Neural crest cell (in vitro differentiated cells): ENCODE measurements at regions not wholly inside any gene's neighbourhood (a gene's known extent, or its start where the extent isn't known, plus 50 kb on each side); places are given as distances from the start of the nearest gene placed in this dataset.
A peak's percentile ranks its signal among the peaks of the same experiment; 100 is the strongest.

Experiments used
- DNase-seq: peaks from one replicate; pipeline ENCODE4 v3.0.0; 2021; ENCODE audit warnings: low read depth, mixed read lengths, low spot score
- H3K27ac Mint-ChIP-seq: one replicate; pipeline ENCODE4 v1.8.0; 2021; ENCODE audit warnings: mild to moderate bottlenecking, mixed read lengths; ENCODE audit not compliant: unreplicated experiment
- H3K27me3 Mint-ChIP-seq: 2 replicates; pipeline ENCODE4 v1.8.0; 2021; ENCODE audit warnings: low read depth, mild to moderate bottlenecking, mixed read lengths
- H3K36me3 Mint-ChIP-seq: 2 replicates; pipeline ENCODE4 v1.8.0; 2021; ENCODE audit warnings: low read depth, mild to moderate bottlenecking, mixed read lengths
- H3K4me1 Mint-ChIP-seq: 2 replicates; pipeline ENCODE4 v1.8.0; 2021; ENCODE audit warnings: mixed read lengths
- H3K4me3 Mint-ChIP-seq: one replicate; pipeline ENCODE4 v1.8.0; 2021; ENCODE audit warnings: mild to moderate bottlenecking, mixed read lengths
- H3K9me3 Mint-ChIP-seq: 2 replicates; pipeline ENCODE4 v1.8.0; 2021; ENCODE audit warnings: mixed read lengths
- TF ChIP-seq, protein P1 (sequence below): fragments of 200-600 bp; sonication (generic); conservative IDR thresholded peaks from 2 replicates; pipeline ENCODE4 v1.5.0; 2021; ENCODE audit warnings: antibody characterized with exemption, mild to moderate bottlenecking

DNA sequence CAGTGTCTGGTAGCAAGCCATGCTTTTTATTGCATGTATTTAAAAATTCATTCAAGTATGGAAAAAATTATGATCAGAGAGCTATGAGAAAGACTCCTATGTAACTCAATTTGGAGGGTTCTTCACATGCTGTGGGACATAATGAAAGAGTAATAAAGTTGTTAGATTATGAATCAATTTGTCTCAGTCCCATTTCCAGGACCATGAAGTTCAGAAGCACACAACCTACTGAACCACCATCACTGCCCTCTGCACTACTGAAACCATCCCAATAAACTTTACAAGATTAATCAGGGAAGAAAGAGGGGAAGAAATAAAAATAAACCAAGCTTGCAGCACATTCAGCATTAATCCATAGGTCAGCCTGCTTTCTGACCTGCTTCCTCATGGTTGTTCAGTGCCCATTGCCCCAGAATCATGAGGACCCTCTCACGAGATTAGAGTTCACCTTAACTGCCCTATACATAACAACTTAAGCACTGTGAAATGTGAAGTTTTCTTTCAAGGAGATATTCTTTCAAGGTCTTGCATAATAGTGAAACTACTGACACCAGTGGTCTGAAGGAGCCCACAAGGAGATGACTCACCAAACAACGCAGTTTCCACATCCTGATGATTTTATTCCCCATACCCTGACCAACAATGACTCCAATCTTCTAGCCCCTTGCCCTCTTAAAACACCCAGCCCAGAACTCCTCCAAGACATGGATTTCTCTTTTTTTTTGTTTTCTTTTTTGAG, 171.5 kb upstream of the ADCY1 start:
- Mint-ChIP-seq H3K27me3 (peaks cover 25% of the 10 kb centered on the region), H3K9me3 (peaks cover 7% of the 10 kb centered on the region), H3K4me3 (no peak overlapping the region), H3K36me3 (no peaks in the 10 kb centered on the region), H3K4me1 (no peaks in the 10 kb centered on the region), H3K27ac (no peak overlapping the region)
- TF ChIP-seq, protein P1, sequence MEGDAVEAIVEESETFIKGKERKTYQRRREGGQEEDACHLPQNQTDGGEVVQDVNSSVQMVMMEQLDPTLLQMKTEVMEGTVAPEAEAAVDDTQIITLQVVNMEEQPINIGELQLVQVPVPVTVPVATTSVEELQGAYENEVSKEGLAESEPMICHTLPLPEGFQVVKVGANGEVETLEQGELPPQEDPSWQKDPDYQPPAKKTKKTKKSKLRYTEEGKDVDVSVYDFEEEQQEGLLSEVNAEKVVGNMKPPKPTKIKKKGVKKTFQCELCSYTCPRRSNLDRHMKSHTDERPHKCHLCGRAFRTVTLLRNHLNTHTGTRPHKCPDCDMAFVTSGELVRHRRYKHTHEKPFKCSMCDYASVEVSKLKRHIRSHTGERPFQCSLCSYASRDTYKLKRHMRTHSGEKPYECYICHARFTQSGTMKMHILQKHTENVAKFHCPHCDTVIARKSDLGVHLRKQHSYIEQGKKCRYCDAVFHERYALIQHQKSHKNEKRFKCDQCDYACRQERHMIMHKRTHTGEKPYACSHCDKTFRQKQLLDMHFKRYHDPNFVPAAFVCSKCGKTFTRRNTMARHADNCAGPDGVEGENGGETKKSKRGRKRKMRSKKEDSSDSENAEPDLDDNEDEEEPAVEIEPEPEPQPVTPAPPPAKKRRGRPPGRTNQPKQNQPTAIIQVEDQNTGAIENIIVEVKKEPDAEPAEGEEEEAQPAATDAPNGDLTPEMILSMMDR, result no peak
- no peak for DNase-seq

DNA sequence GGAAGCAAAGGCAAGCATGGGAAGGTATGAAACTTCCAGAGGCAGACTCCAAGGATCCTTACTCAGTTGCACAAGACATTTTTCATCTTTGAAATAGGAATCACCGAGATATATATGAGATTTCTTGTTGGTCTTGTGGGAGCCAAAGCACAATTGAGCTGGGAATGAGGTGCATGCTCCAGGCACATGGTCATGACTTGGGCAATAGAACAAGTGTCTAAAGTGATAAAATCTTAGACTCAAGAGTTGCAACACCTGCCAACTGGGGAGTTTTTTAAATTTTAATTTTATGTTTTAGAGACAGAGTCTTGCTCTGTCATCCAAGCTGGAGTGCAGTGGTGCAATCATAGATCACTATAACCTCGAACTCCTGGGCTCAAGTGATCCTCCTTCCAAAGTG, 169.5 kb upstream of the ADCY1 start:
- H3K4me1 Mint-ChIP-seq, result no peaks in the 10 kb centered on the region
- no peak overlapping the region for H3K27ac Mint-ChIP-seq
- no peak for DNase-seq
- H3K36me3 Mint-ChIP-seq, result no peaks in the 10 kb centered on the region
- H3K4me3 Mint-ChIP-seq, result no peak overlapping the region
- H3K9me3 Mint-ChIP-seq, result peaks cover 7% of the 10 kb centered on the region
- peaks cover 22% of the 10 kb centered on the region for H3K27me3 Mint-ChIP-seq
- TF ChIP-seq, protein P1, result no peak

DNA sequence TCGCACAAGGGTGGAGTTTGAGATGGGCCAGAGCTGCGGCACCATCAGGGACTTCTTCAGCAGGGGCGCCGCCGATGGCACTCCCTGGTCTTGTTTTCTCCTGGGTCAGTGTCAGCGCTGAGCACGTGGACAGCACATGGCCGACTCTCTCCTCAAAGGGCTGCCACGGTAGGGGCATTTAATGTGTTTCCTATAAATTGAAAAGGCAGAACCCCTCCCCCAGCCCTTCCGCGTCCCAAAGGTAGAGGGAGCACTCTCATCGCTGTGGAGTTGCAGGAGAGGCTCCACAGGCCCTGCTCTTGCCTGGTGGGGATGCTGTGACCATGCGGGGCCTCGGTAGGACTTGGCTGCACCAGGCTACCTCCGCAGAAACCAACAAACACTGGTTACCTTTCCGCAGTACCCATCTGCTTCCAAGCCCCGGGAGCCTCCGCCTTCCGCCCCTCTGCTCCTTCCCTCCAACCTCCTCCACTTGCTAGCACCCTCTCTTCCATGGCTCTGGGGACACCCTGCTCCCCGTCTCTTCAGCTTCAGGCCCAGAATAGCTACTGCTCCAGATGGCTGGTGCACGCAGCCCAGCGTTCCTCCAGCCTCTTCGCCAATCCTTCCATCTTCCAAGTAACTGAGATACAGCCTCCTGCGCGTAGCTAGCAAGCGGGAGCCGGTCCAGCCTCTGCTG, 166.3 kb upstream of the ADCY1 start:
- H3K27me3 Mint-ChIP-seq, result peaks cover 17% of the 10 kb centered on the region
- no peak overlapping the region for H3K4me3 Mint-ChIP-seq
- H3K4me1 Mint-ChIP-seq, result no peaks in the 10 kb centered on the region
- peaks cover 13% of the 10 kb centered on the region for H3K9me3 Mint-ChIP-seq
- no peak overlapping the region for H3K27ac Mint-ChIP-seq
- H3K36me3 Mint-ChIP-seq, result no peaks in the 10 kb centered on the region
- TF ChIP-seq, protein P1, result peak; percentile 17
- no peak for DNase-seq

DNA sequence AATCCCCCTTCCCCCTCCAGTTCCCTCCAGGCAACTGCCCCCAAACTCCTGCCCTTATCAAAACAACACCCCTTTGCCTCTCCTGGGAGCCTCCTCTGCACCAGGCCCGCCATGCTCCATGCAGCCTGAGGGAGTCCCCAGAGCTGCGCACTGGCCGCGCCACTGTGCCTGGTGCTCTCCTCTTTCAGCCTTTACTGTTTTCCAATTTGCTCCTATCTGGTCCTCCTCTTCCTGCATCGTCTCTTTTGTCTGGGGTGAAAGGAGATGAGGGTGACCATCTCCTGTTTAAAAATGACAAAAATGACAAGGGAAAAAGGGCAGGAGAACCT, 165.8 kb upstream of the ADCY1 start:
- Mint-ChIP-seq H3K27me3 (peaks cover 16% of the 10 kb centered on the region), H3K36me3 (no peaks in the 10 kb centered on the region), H3K4me3 (no peak overlapping the region), H3K9me3 (peaks cover 12% of the 10 kb centered on the region), H3K27ac (no peak overlapping the region), H3K4me1 (no peaks in the 10 kb centered on the region)
- TF ChIP-seq, protein P1, result no peak
- no peak for DNase-seq

DNA sequence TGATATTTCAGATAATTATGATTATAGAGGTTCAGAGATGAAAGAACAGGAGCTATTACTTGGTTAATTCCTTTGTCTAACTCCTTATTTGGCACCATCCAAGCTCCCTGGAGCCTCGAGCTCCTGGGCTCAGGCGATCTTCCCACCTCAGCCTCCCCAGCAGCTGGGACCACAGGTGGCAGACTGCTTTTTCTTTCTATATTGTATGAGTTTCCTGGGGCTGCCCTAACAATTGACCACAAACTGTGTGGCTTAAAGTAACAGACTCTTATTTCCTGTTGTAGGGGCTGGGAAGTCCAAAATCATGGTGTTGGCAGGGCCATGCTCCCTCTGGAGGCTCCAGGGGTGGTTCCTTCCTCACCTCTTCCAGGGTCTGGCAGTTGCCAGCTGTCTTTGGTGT, 163.3 kb upstream of the ADCY1 start:
- H3K27ac Mint-ChIP-seq, result no peak overlapping the region
- H3K4me1 Mint-ChIP-seq, result no peaks in the 10 kb centered on the region
- no peaks in the 10 kb centered on the region for H3K36me3 Mint-ChIP-seq
- H3K4me3 Mint-ChIP-seq, result no peak overlapping the region
- TF ChIP-seq, protein P1, result no peak
- H3K27me3 Mint-ChIP-seq, result peaks cover 4% of the 10 kb centered on the region
- DNase-seq, result no peak
- peaks cover 5% of the 10 kb centered on the region for H3K9me3 Mint-ChIP-seq
